Middle frontal gyrus (tissue), 1 donor: ENCODE measurements at regions not wholly inside any gene's neighbourhood (a gene's known extent, or its start where the extent isn't known, plus 50 kb on each side); places are given as distances from the start of the nearest gene placed in this dataset.

Experiments
- DNase-seq: peaks from one replicate; pipeline ENCODE4 v3.0.0-alpha.2; 2015; ENCODE audit warnings: low spot score; ENCODE audit errors: extremely low spot score

GRCh38 chr14:49971156-49972130 is 78.6 kb downstream of the ARF6 start:
- DNase-seq: no peak

- no peak for DNase-seq
Observed at GRCh38 chr14:49972131-49972671, 79.3 kb downstream of the ARF6 start.

GRCh38 chr14:49972823-49973222 is 79.9 kb downstream of the ARF6 start:
- DNase-seq: no peak

GRCh38 chr14:49975276-49975675 is 82.4 kb downstream of the ARF6 start:
- DNase-seq: no peak

GRCh38 chr14:49975799-49976198 is 82.9 kb downstream of the ARF6 start:
- DNase-seq: no peak

- no peak for DNase-seq
Observed at GRCh38 chr14:49977126-49977841, 84.4 kb downstream of the ARF6 start.

GRCh38 chr14:49980027-49980426 is 87.1 kb downstream of the ARF6 start:
- no peak for DNase-seq

- no peak for DNase-seq
Observed at GRCh38 chr14:49982082-49982481, 89.2 kb downstream of the ARF6 start.

- no peak for DNase-seq
Observed at GRCh38 chr14:49982501-49982951, 89.6 kb downstream of the ARF6 start.

- DNase-seq: no peak
Observed at GRCh38 chr14:49984424-49984823, 91.5 kb downstream of the ARF6 start.

GRCh38 chr14:49986343-49987014 is 93.6 kb downstream of the ARF6 start:
- no peak for DNase-seq

GRCh38 chr14:49988080-49988990 is 95.5 kb downstream of the ARF6 start:
- DNase-seq: no peak

- DNase-seq: no peak
Observed at GRCh38 chr14:49989966-49990365, 97.1 kb downstream of the ARF6 start.

- no peak for DNase-seq
Observed at GRCh38 chr14:49991491-49991890, 98.6 kb downstream of the ARF6 start.

- DNase-seq: no peak
Observed at GRCh38 chr14:49992036-49992435, 99.2 kb downstream of the ARF6 start.

- no peak for DNase-seq
Observed at GRCh38 chr14:49992448-49992847, 99.6 kb downstream of the ARF6 start.

GRCh38 chr14:49992901-49993339 is 100.0 kb downstream of the ARF6 start:
- DNase-seq: no peak

- no peak for DNase-seq
Observed at GRCh38 chr14:49993565-49993964, 100.7 kb downstream of the ARF6 start.

- DNase-seq: no peak
Observed at GRCh38 chr14:49994951-49995561, 102.2 kb downstream of the ARF6 start.

- no peak for DNase-seq
Observed at GRCh38 chr14:49997991-49998390, 105.1 kb downstream of the ARF6 start.
